ENCODE measurements at regions not wholly inside any gene's neighbourhood (a gene's known extent, or its start where the extent isn't known, plus 50 kb on each side); places are given as distances from the start of the nearest gene placed in this dataset.
"Not testable (repeated sequence)": the region's sequence is repeated elsewhere in the genome, so short reads cannot be mapped to it uniquely, and the experiment has no call there.

DNA sequence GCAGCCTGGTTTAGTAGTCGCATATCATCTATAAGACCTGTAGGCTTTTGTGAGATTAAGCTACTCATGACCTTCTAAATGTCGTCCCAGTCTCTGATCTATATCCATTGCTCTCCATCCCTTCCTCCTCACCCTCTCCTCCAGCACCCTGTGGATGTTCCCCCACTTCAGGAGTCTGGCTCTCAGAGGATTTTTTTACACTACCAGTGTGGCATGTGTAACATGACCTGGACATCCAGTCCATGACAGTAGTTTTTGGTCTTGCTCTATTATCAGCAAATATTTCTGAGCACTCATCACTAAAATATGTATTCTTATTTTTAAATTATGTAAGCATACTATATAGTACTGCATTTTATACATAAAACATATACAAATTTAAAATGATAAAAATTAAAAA, 142.1 kb downstream of the DYRK2 start:
- no peak for TF ChIP-seq JUND (IDR thresholded peaks at IDR 0.05; ENCODE audit: low read depth)
- no peak for DNase-seq (ENCODE audit: low read depth in 1 of 2, low spot score in 1 of 2)
- in situ Hi-C loops (cut with HindIII; ENCODE audit: low pct_unique_long_range_greater_than_20kb, low sequenced_read_pairs), result no loop called here

- in situ Hi-C loops (cut with HindIII; ENCODE audit: low pct_unique_long_range_greater_than_20kb, low sequenced_read_pairs); DNase-seq (ENCODE audit: low read depth in 1 of 2, low spot score in 1 of 2): not testable (repeated sequence)
Observed at GRCh38 chr12:67791362-67791761, 142.8 kb downstream of the DYRK2 start.

DNA sequence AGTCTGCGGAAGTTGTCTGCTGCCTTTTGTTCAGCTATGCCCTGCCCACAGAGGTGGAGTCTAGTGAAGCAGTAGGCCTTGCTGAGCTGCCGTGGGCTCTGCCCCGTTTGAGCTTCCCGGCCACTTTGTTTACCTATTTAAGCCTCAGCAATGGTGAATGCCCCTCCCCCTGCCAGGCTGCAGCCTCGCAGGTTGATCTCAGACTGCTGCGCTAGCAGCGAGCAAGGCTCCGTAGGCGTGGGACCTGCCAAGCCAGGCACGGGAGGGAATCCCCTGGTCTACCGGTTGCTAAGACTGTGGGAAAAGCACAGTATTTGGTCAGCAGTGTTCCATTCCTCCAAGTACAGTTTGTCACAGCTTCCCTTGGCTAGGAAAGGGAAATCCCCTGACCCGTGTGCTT, 143.6 kb downstream of the DYRK2 start:
- in situ Hi-C loops (cut with HindIII; ENCODE audit: low pct_unique_long_range_greater_than_20kb, low sequenced_read_pairs), result no loop called here
- no peak for TF ChIP-seq JUND (IDR thresholded peaks at IDR 0.05; ENCODE audit: low read depth)
- DNase-seq (ENCODE audit: low read depth in 1 of 2, low spot score in 1 of 2), result no peak

DNA sequence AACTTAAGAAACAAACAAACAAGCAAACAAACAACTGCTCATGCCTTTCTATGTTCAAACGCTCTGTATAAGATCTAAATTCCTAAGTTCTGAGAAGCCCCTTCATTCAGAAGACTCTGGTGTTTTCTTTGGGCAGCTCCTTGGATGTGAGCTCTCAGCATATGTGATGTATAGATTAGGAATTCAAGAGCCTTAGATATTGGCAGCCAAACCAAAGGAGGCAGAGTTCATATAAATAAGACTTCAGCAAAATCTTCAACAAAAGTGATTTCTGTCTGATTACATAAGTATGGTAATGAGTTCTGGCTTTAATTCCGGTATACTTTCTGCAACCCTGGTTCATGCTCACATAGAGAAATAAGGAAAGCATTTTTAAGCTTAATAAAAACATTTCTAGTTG, 145.6 kb downstream of the DYRK2 start:
- no peak for DNase-seq (ENCODE audit: low read depth in 1 of 2, low spot score in 1 of 2)
- in situ Hi-C loops (cut with HindIII; ENCODE audit: low pct_unique_long_range_greater_than_20kb, low sequenced_read_pairs), result no loop called here
- TF ChIP-seq JUND (IDR thresholded peaks at IDR 0.05; ENCODE audit: low read depth), result no peak

- no peak for TF ChIP-seq JUND (IDR thresholded peaks at IDR 0.05; ENCODE audit: low read depth)
- in situ Hi-C loops (cut with HindIII; ENCODE audit: low pct_unique_long_range_greater_than_20kb, low sequenced_read_pairs), result no loop called here
- no peak for DNase-seq (ENCODE audit: low read depth in 1 of 2, low spot score in 1 of 2)
Observed at GRCh38 chr12:67795236-67795635, 146.7 kb downstream of the DYRK2 start.

DNA sequence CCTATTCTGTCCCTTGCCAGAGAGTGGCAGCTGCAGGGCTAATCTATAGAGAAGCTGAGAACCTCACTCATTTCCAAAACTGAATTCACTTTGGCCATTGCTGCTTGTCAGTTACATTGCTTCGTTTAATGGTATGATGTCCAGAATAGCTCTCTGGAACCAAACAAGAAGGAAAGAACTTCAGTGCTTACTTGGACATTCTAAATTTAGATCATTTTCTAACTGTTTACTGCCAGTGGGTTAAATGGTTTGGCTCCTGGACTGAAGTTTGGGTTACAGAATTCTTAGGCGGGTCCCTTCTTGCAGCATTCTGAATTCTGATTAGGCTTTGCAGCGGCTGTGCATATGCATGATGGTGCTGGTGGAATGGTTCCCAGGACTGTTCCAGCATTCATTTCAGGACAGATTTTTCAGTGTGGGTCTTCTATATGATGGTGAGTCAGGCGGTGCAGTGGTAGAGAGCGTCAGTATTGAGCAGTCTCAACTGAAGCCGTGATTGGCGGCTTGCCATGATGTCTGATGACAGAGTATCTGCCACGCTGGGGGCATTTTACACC, 148.7 kb downstream of the DYRK2 start:
- DNase-seq (ENCODE audit: low read depth in 1 of 2, low spot score in 1 of 2), result no peak

DNA sequence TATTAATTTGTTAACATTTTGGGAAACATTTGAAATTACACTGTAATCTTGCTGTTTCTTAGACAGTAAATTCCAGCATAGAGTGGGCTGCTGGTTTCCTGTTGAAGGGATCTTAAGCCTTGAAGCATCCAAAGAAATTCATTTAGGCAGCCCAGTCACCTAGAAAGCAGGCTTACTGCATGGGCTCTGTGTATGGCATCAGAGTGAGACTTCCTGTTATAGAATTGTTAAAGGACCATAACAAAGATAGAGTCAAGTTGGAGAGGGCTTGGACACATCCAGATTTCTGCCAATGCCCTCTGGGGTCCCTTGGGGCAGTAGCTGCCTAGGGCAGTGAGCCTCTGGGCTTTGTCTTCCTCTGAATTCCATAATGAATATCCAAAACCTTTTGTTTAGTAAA, 149.2 kb downstream of the DYRK2 start:
- in situ Hi-C loops (cut with HindIII; ENCODE audit: low pct_unique_long_range_greater_than_20kb, low sequenced_read_pairs), result no loop called here
- DNase-seq (ENCODE audit: low read depth in 1 of 2, low spot score in 1 of 2), result no peak
- no peak for TF ChIP-seq JUND (IDR thresholded peaks at IDR 0.05; ENCODE audit: low read depth)

More for the DNA sequence above, 148.7 kb downstream of the DYRK2 start:
- in situ Hi-C loops (cut with HindIII; ENCODE audit: low pct_unique_long_range_greater_than_20kb, low sequenced_read_pairs), result no loop called here
- no peak for TF ChIP-seq JUND (IDR thresholded peaks at IDR 0.05; ENCODE audit: low read depth)

- no peak for TF ChIP-seq JUND (IDR thresholded peaks at IDR 0.05; ENCODE audit: low read depth)
- in situ Hi-C loops (cut with HindIII; ENCODE audit: low pct_unique_long_range_greater_than_20kb, low sequenced_read_pairs), result no loop called here
- DNase-seq (ENCODE audit: low read depth in 1 of 2, low spot score in 1 of 2), result no peak
Observed at GRCh38 chr12:67798768-67799167, 150.2 kb downstream of the DYRK2 start.

DNA sequence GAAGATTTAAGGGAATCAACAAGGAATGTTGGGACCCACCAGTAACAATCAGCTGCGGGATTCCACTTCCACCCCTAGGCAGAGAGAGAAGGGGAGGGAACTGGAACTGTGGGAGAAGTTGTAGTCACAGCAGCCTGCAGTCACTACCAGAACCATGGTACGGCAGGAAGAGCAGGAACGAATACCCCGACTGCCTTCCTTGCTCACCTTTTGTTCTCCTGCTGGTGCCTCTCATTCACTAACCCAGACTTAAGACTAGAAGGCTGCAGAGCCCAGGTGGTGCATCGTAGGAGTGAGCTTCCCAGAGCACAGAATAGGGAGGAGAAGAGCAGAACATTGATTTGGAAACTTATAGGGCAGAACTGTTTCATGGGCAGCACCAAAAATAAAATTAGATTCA, 154.2 kb downstream of the DYRK2 start:
- DNase-seq (ENCODE audit: low read depth in 1 of 2, low spot score in 1 of 2), result no peak
- in situ Hi-C loops (cut with HindIII; ENCODE audit: low pct_unique_long_range_greater_than_20kb, low sequenced_read_pairs), result no loop called here
- TF ChIP-seq JUND (IDR thresholded peaks at IDR 0.05; ENCODE audit: low read depth), result no peak

- in situ Hi-C loops (cut with HindIII; ENCODE audit: low pct_unique_long_range_greater_than_20kb, low sequenced_read_pairs), result no loop called here
- no peak for DNase-seq (ENCODE audit: low read depth in 1 of 2, low spot score in 1 of 2)
- TF ChIP-seq JUND (IDR thresholded peaks at IDR 0.05; ENCODE audit: low read depth), result no peak
Observed at GRCh38 chr12:67803278-67803993, 154.9 kb downstream of the DYRK2 start.

- TF ChIP-seq JUND (IDR thresholded peaks at IDR 0.05; ENCODE audit: low read depth), result no peak
- in situ Hi-C loops (cut with HindIII; ENCODE audit: low pct_unique_long_range_greater_than_20kb, low sequenced_read_pairs), result no loop called here
- DNase-seq (ENCODE audit: low read depth in 1 of 2, low spot score in 1 of 2), result no peak
Observed at GRCh38 chr12:67804168-67804567, 155.6 kb downstream of the DYRK2 start.

DNA sequence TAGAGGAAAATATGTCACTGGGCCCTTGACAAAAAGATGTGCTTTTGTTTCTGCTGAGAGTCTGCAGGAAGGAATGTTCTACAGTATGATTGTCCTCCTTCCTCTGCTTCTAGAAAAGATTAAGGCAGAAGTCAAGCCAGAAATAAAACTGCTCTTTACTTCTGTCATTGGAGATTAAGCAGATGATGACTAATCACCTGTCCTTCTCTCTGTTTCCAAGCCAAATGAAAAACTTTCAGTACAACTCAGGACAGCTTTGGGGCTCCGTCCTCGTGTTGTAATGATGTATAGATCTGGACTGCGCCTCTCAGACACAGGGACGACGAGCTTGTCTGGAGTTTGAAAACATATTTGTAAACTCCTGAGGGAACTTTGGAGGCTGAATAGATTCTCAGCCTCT, 159.3 kb downstream of the DYRK2 start:
- in situ Hi-C loops (cut with HindIII; ENCODE audit: low pct_unique_long_range_greater_than_20kb, low sequenced_read_pairs), result no loop called here
- DNase-seq (ENCODE audit: low read depth in 1 of 2, low spot score in 1 of 2), result no peak
- no peak for TF ChIP-seq JUND (IDR thresholded peaks at IDR 0.05; ENCODE audit: low read depth)

GRCh38 chr12:67810166-67810565, 161.6 kb downstream of the DYRK2 start:
- no peak for TF ChIP-seq JUND (IDR thresholded peaks at IDR 0.05; ENCODE audit: low read depth)
- DNase-seq (ENCODE audit: low read depth in 1 of 2, low spot score in 1 of 2), result no peak
- in situ Hi-C loops (cut with HindIII; ENCODE audit: low pct_unique_long_range_greater_than_20kb, low sequenced_read_pairs), result no loop called here
